ENCODE measurements at regions not wholly inside any gene's neighbourhood (a gene's known extent, or its start where the extent isn't known, plus 50 kb on each side); places are given as distances from the start of the nearest gene placed in this dataset.
"Not testable (repeated sequence)": the region's sequence is repeated elsewhere in the genome, so short reads cannot be mapped to it uniquely, and the experiment has no call there.

DNA sequence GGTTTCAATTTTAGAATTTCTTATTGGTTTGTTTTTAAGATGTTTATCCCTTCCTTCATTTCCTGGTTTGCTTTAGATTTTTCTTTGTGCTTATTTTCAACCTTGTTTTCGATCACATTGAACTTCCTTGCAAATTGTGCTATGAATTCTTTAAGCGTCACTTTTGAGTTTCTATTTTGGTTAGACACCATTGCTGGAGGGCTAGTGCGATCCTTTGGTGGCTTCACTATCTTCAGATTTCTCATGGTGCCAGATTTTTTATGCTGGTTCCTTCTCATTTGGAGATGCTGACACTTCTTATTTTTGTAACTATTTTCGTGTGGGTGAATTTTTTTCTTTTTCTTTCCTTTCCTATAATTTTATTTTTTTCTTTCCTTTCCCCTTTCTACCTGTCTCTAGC lies 227.2 kb upstream of the HDX start:
- Histone ChIP-seq H3K36me3 (ENCODE audit: control insufficient read depth, insufficient read depth, low read length) (no peaks in the 10 kb centered on the region), H3K27ac (ENCODE audit: low read depth, low read length, severe bottlenecking) (no peak overlapping the region), H3K4me3 (ENCODE audit: extremely low read depth, insufficient read depth, low read length, poor library complexity, severe bottlenecking) (no peak overlapping the region), H3K4me1 (ENCODE audit: control insufficient read depth, insufficient read depth, low read length, poor library complexity, severe bottlenecking) (peaks cover 4% of the 10 kb centered on the region), H3K9me3 (ENCODE audit: control insufficient read depth, low read length) (no peaks in the 10 kb centered on the region)
- WGBS, 2 experiments (ENCODE audit: insufficient coverage in 2 of 2), result 60% methylated on average over 1 of the region's 4 CpGs; no CpG with 5 or more reads in 1 of the 2 experiments

DNA sequence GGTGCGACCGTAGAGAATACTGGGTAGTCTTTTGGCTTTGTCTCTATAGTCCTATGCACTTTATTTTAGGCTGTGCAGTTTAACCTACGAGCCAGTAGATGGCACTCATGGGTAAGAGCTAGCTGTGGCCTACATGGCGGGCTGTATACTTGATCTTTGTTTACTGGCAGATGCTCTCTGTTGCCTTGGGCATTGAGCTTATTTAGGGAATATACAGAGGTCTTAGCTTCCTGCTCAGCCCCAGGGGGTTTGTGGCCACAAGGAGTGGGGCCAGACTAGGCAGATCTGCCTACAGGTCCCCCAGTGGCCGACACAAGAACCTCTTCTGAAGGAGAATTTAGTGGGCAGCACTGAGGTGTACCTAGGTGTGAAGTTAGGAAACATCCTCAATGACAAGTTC lies 227.6 kb upstream of the HDX start:
- no peak overlapping the region for H3K27ac ChIP-seq (ENCODE audit: low read depth, low read length, severe bottlenecking)
- H3K4me1 ChIP-seq (ENCODE audit: control insufficient read depth, insufficient read depth, low read length, poor library complexity, severe bottlenecking), result peaks cover 8% of the 10 kb centered on the region
- H3K9me3 ChIP-seq (ENCODE audit: control insufficient read depth, low read length), result no peaks in the 10 kb centered on the region
- 35% methylated on average over 2 of the region's 5 CpGs; no CpG with 5 or more reads in 1 of the 2 experiments for WGBS, 2 experiments (ENCODE audit: insufficient coverage in 2 of 2)
- H3K4me3 ChIP-seq (ENCODE audit: extremely low read depth, insufficient read depth, low read length, poor library complexity, severe bottlenecking), result no peak overlapping the region
- H3K36me3 ChIP-seq (ENCODE audit: control insufficient read depth, insufficient read depth, low read length), result no peaks in the 10 kb centered on the region

DNA sequence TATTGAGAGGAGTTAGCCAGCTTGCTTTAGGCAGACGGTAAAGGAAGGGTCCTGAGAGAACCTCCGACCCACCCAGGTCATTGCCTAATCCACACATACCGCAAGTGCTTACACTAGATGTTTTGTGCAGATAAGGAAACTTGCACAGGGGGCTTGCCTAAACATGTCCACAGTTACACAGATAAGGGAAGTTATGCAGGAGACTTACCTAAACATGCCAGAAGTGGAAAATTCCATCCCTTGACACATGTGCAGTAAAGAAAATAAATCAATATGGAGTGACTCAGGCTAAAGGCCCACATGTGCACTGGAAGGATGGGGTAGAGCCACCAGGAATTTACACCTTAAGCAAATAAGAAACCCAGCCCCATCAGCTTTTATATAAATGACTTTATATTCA lies 232.8 kb upstream of the HDX start:
- Histone ChIP-seq H3K36me3 (ENCODE audit: control insufficient read depth, insufficient read depth, low read length) (no peaks in the 10 kb centered on the region), H3K4me1 (ENCODE audit: control insufficient read depth, insufficient read depth, low read length, poor library complexity, severe bottlenecking) (peaks cover 14% of the 10 kb centered on the region), H3K9me3 (ENCODE audit: control insufficient read depth, low read length) (no peaks in the 10 kb centered on the region), H3K27ac (ENCODE audit: low read depth, low read length, severe bottlenecking) (no peak overlapping the region), H3K4me3 (ENCODE audit: extremely low read depth, insufficient read depth, low read length, poor library complexity, severe bottlenecking) (no peak overlapping the region)
- WGBS, 2 experiments (ENCODE audit: insufficient coverage in 2 of 2), result 60% methylated on average over 1 of the region's 3 CpGs; no CpG with 5 or more reads in 1 of the 2 experiments

DNA sequence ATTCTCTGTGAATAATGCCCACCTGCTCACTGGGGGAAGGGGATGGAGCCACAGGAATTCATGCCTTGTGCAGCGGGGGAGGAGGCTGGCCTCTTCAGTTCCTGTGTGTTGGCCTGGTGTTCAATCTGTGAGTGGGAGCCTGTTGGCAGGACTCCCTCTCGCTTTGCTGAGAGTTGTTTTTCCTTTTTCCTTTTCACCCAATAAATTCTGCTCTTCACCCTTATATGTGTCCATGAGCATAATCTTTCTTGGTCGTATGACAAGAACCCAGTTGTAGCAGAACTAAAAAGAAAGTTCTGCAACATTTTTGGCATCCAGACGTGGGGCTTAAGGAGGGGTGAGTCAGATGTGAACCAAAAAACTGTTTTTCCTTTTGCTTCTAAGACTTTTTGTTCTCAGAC lies 235.2 kb upstream of the HDX start:
- peaks cover 14% of the 10 kb centered on the region for H3K4me1 ChIP-seq (ENCODE audit: control insufficient read depth, insufficient read depth, low read length, poor library complexity, severe bottlenecking)
- H3K9me3 ChIP-seq (ENCODE audit: control insufficient read depth, low read length), result no peaks in the 10 kb centered on the region
- WGBS, 2 experiments (ENCODE audit: insufficient coverage in 2 of 2), result 83% methylated on average over 1 of the region's 4 CpGs; no CpG with 5 or more reads in 1 of the 2 experiments
- no peaks in the 10 kb centered on the region for H3K36me3 ChIP-seq (ENCODE audit: control insufficient read depth, insufficient read depth, low read length)
- H3K27ac ChIP-seq (ENCODE audit: low read depth, low read length, severe bottlenecking), result peak overlapping the region; percentile 3
- H3K4me3 ChIP-seq (ENCODE audit: extremely low read depth, insufficient read depth, low read length, poor library complexity, severe bottlenecking), result no peak overlapping the region

DNA sequence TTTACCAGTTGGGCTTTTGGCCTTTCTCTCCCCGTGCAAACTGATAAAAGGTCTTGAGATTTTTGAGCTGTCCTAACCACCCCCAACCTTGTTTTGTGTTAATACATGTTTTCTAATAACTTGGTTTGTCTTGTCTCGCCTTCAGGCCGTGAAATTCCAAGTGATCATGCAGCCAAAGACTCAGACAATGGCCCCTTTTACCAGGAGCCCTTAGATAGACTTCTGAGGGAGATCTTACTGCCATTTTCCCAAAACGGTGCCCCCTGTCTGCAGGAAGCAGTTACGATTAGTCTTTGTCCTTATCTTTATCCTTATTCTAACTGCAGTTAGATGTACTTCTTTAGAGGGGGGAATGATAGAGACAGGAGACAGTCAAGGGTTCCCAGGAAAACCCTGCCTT lies 245.3 kb upstream of the HDX start:
- H3K4me3 ChIP-seq (ENCODE audit: extremely low read depth, insufficient read depth, low read length, poor library complexity, severe bottlenecking), result no peak overlapping the region
- no peaks in the 10 kb centered on the region for H3K36me3 ChIP-seq (ENCODE audit: control insufficient read depth, insufficient read depth, low read length)
- no peak overlapping the region for H3K27ac ChIP-seq (ENCODE audit: low read depth, low read length, severe bottlenecking)
- no peaks in the 10 kb centered on the region for H3K4me1 ChIP-seq (ENCODE audit: control insufficient read depth, insufficient read depth, low read length, poor library complexity, severe bottlenecking)
- H3K9me3 ChIP-seq (ENCODE audit: control insufficient read depth, low read length), result no peaks in the 10 kb centered on the region
- WGBS, 2 experiments (ENCODE audit: insufficient coverage in 2 of 2), result no CpG with 5 or more reads among the region's 5 CpGs

DNA sequence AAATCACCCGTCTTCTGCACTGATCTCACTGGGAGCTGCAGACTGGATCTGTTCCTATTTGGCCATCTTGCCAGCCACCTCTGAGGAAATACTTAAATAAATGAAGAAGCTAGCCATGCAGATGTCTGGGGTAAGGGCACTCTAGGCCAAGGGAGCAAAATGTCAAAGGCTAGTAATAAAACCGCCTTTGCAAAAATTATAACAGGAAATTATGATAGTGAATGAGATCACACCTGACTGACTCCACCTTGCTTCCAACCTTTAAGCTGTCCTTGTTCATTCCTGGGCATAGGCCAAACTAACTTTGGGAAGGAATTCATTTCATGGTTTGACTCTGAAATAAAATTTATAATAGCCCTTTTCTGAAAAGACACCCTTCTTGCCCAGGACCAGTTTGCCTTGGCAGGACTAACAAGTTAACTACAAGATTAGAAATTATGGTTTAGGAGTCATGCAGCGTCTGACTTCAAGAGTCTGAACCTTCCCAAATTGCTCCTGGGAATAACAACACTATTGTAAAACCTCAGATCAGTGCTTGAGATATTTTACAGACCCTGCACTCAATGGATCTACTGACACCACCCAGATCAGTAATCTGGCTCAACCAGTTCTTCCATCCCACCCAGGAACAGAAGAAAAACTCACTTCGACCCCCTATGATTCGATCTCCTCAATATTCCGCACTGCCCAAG lies 246.9 kb upstream of the HDX start:
- Histone ChIP-seq H3K4me3 (ENCODE audit: extremely low read depth, insufficient read depth, low read length, poor library complexity, severe bottlenecking) (no peak overlapping the region), H3K9me3 (ENCODE audit: control insufficient read depth, low read length) (no peaks in the 10 kb centered on the region), H3K36me3 (ENCODE audit: control insufficient read depth, insufficient read depth, low read length) (no peaks in the 10 kb centered on the region), H3K4me1 (ENCODE audit: control insufficient read depth, insufficient read depth, low read length, poor library complexity, severe bottlenecking) (no peaks in the 10 kb centered on the region), H3K27ac (ENCODE audit: low read depth, low read length, severe bottlenecking) (no peak overlapping the region)
- 80 to 86% methylated on average over 1 to 4 of the region's 6 CpGs for WGBS, 2 experiments (ENCODE audit: insufficient coverage in 2 of 2)

DNA sequence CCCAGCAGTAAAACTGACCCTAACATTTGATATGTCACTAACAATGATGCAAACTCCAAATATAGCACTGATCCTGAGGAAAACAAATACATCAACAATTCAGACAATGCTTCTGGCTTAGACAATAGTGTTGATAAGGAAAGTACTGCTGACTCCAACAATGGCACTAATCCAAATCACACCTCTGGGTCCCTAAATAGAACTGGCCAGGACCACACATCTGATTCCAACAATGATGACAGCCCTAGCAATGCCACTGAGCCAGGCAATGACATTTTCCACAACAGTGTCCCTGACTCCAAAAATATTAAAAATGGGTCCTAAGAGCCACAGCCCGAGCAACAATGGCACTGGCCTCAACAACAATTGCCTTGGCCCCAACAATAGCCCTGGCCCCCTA lies 243.1 kb upstream of the APOOL start:
- no peak overlapping the region for H3K27ac ChIP-seq (ENCODE audit: low read depth, low read length, severe bottlenecking)

DNA sequence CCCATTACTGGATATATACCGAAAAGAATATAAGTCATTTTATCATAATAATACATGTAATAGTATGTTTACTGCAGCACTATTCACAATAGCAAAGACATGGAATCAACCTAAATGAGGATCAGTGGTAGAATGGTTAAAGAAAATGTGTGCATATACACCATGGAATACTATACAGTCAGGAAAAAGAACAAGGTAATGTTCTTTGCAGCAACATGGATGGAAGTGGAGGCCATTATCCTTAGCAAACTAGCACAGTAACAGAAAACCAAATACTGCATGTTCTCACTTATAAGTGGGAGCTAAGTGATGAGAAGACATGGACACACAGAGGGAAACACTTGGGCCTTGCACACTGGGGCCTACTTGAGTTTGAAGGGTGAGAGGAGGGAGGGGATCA lies 207.4 kb upstream of the APOOL start:
- no CpG with 5 or more reads among the region's 1 CpG for WGBS, 2 experiments (ENCODE audit: insufficient coverage in 2 of 2)
- H3K27ac ChIP-seq (ENCODE audit: low read depth, low read length, severe bottlenecking), result no peak overlapping the region
- H3K4me3 ChIP-seq (ENCODE audit: extremely low read depth, insufficient read depth, low read length, poor library complexity, severe bottlenecking), result no peak overlapping the region
- no peaks in the 10 kb centered on the region for H3K4me1 ChIP-seq (ENCODE audit: control insufficient read depth, insufficient read depth, low read length, poor library complexity, severe bottlenecking)
- H3K9me3 ChIP-seq (ENCODE audit: control insufficient read depth, low read length), result no peaks in the 10 kb centered on the region
- no peaks in the 10 kb centered on the region for H3K36me3 ChIP-seq (ENCODE audit: control insufficient read depth, insufficient read depth, low read length)

More for the DNA sequence above, 243.1 kb upstream of the APOOL start:
- H3K4me1 ChIP-seq (ENCODE audit: control insufficient read depth, insufficient read depth, low read length, poor library complexity, severe bottlenecking), result no peaks in the 10 kb centered on the region
- WGBS, 2 experiments (ENCODE audit: insufficient coverage in 2 of 2), result 100% methylated on average over 1 of the region's 1 CpG; no CpG with 5 or more reads in 1 of the 2 experiments
- no peaks in the 10 kb centered on the region for H3K9me3 ChIP-seq (ENCODE audit: control insufficient read depth, low read length)
- H3K36me3 ChIP-seq (ENCODE audit: control insufficient read depth, insufficient read depth, low read length), result no peaks in the 10 kb centered on the region
- no peak overlapping the region for H3K4me3 ChIP-seq (ENCODE audit: extremely low read depth, insufficient read depth, low read length, poor library complexity, severe bottlenecking)

DNA sequence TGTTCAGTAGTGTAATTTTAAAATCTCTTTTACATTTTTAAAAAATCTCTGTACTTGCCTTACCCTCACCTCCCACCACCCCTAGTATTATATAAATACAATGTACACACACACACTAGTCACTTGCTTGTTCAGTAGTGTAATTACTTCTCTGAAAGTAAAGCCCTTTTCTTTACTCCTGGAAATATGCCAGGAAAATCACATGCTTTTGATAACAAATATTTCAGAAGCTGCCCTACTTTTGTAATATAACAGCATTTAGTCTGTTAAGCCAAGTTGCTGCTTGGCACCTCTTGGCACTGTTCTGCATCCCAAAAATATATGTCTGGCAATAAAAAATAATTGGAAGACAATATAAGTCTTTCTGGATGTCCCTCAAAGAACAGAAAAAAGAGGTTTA lies 172.8 kb upstream of the APOOL start:
- Histone ChIP-seq H3K27ac (ENCODE audit: low read depth, low read length, severe bottlenecking) (no peak overlapping the region), H3K9me3 (ENCODE audit: control insufficient read depth, low read length) (no peaks in the 10 kb centered on the region), H3K4me1 (ENCODE audit: control insufficient read depth, insufficient read depth, low read length, poor library complexity, severe bottlenecking) (no peaks in the 10 kb centered on the region), H3K4me3 (ENCODE audit: extremely low read depth, insufficient read depth, low read length, poor library complexity, severe bottlenecking) (no peak overlapping the region), H3K36me3 (ENCODE audit: control insufficient read depth, insufficient read depth, low read length) (no peaks in the 10 kb centered on the region)

DNA sequence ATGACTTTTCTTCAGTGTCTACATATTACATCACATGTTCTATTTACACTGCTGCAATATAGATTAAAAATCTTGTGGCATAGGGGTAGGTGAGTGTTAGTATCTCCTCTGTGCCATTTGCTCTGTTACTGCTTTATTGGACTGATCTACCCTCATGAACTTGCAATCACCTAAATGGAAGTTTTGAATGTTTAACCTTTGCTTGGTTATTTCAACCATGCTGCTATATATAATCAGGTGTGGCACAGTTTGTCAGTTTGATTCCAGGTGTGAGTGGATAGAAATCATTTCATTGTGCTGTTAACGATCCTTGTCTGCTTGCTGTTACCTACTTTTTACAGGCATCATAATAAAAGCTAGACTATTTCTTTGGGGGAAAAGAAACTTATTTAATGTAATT lies 157.1 kb upstream of the APOOL start:
- not testable (repeated sequence) for H3K27ac ChIP-seq (ENCODE audit: low read depth, low read length, severe bottlenecking); H3K36me3 ChIP-seq (ENCODE audit: control insufficient read depth, insufficient read depth, low read length); H3K4me3 ChIP-seq (ENCODE audit: extremely low read depth, insufficient read depth, low read length, poor library complexity, severe bottlenecking); H3K9me3 ChIP-seq (ENCODE audit: control insufficient read depth, low read length); H3K4me1 ChIP-seq (ENCODE audit: control insufficient read depth, insufficient read depth, low read length, poor library complexity, severe bottlenecking)
- no CpG with 5 or more reads among the region's 1 CpG for WGBS, 2 experiments (ENCODE audit: insufficient coverage in 2 of 2)

DNA sequence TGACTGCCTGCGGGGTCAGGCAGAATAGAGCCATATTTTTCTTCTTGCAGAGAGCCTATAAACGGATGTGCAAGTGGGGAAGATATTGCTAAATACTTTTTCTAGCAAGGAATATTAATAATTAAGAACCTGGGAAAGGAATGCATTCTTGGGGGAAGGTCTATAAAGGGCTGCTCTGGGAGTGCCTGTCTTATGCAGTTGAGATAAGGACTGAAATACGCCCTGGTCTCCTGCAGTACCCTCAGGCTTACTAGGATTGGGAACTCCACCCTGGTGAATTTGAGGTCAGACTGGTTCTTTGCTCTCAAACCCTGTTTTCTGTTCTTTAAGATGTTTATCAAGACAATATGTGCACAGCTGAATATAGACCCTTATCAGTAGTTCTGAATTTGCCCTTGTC lies 152.5 kb upstream of the APOOL start:
- H3K9me3 ChIP-seq (ENCODE audit: control insufficient read depth, low read length); H3K27ac ChIP-seq (ENCODE audit: low read depth, low read length, severe bottlenecking); H3K4me3 ChIP-seq (ENCODE audit: extremely low read depth, insufficient read depth, low read length, poor library complexity, severe bottlenecking); H3K4me1 ChIP-seq (ENCODE audit: control insufficient read depth, insufficient read depth, low read length, poor library complexity, severe bottlenecking); H3K36me3 ChIP-seq (ENCODE audit: control insufficient read depth, insufficient read depth, low read length): not testable (repeated sequence)
- 100% methylated on average over 1 of the region's 3 CpGs; no CpG with 5 or more reads in 1 of the 2 experiments for WGBS, 2 experiments (ENCODE audit: insufficient coverage in 2 of 2)
